ENCODE measurements at regions not wholly inside any gene's neighbourhood (a gene's known extent, or its start where the extent isn't known, plus 50 kb on each side); places are given as distances from the start of the nearest gene placed in this dataset.
"Not testable (repeated sequence)": the region's sequence is repeated elsewhere in the genome, so short reads cannot be mapped to it uniquely, and the experiment has no call there.

- H3K4me1 ChIP-seq, result no peaks in the 10 kb centered on the region
- 39 to 60% methylated on average over 1 of the region's 1 CpG for WGBS, 2 donors
- H3K4me3 ChIP-seq (replicated peaks in 1 of 3), result no peak overlapping the region
- intact Hi-C loops (cut with DNase I), result no loop called here
- no peaks in the 10 kb centered on the region for H3K27me3 ChIP-seq
- no peak for DNase-seq
- no peaks in the 10 kb centered on the region for H3K36me3 ChIP-seq
- no peak overlapping the region for H3K27ac ChIP-seq
- TF ChIP-seq CTCF (IDR thresholded peaks at IDR 0.05), result no peak
- TF ChIP-seq POLR2A (IDR thresholded peaks at IDR 0.05), result no peak
- H3K9me3 ChIP-seq, result no peaks in the 10 kb centered on the region
Observed at GRCh38 chr4:75422998-75423397, 91.2 kb downstream of the RCHY1 start.

- no peaks in the 10 kb centered on the region for H3K36me3 ChIP-seq
- no peaks in the 10 kb centered on the region for H3K9me3 ChIP-seq
- no peak overlapping the region for H3K27ac ChIP-seq
- H3K27me3 ChIP-seq, result no peaks in the 10 kb centered on the region
- no peaks in the 10 kb centered on the region for H3K4me1 ChIP-seq
- TF ChIP-seq CTCF (IDR thresholded peaks at IDR 0.05), result no peak
- no peak for TF ChIP-seq POLR2A (IDR thresholded peaks at IDR 0.05)
- no peak overlapping the region for H3K4me3 ChIP-seq (replicated peaks in 1 of 3)
- intact Hi-C loops (cut with DNase I), result no loop called here
- no peak for DNase-seq
- 54 to 62% methylated on average over 2 of the region's 2 CpGs for WGBS, 2 donors
Observed at GRCh38 chr4:75412746-75413145, 101.5 kb downstream of the RCHY1 start.

- WGBS, 2 donors, result 85% methylated on average over 4 of the region's 4 CpGs
Observed at GRCh38 chr4:75398501-75398900, 115.7 kb downstream of the RCHY1 start.

GRCh38 chr4:75391489-75392166, 122.6 kb downstream of the RCHY1 start:
- Histone ChIP-seq H3K9me3 (no peaks in the 10 kb centered on the region), H3K27ac (peak overlapping the region in 1 of 3 donors; percentile 6), H3K27me3 (no peaks in the 10 kb centered on the region), H3K4me1 (peaks cover 0 to 7% of the 10 kb centered on the region in 2 donors), H3K4me3 (replicated peaks in 1 of 3) (no peak overlapping the region), H3K36me3 (no peaks in the 10 kb centered on the region)
- WGBS, 2 donors, result 71 to 82% methylated on average over 1 of the region's 1 CpG
- intact Hi-C loops (cut with DNase I), result no loop called here
- no peak for DNase-seq
- TF ChIP-seq POLR2A (IDR thresholded peaks at IDR 0.05) (no peak), CTCF (IDR thresholded peaks at IDR 0.05) (no peak)

More at GRCh38 chr4:75398501-75398900, 115.7 kb downstream of the RCHY1 start:
- intact Hi-C loops (cut with DNase I), result no loop called here
- no peak for TF ChIP-seq CTCF (IDR thresholded peaks at IDR 0.05)
- TF ChIP-seq POLR2A (IDR thresholded peaks at IDR 0.05), result no peak
- no peaks in the 10 kb centered on the region for H3K36me3 ChIP-seq
- no peak overlapping the region for H3K4me3 ChIP-seq (replicated peaks in 1 of 3)
- H3K27ac ChIP-seq, result no peak overlapping the region
- no peaks in the 10 kb centered on the region for H3K9me3 ChIP-seq
- H3K27me3 ChIP-seq, result no peaks in the 10 kb centered on the region
- no peak for DNase-seq
- H3K4me1 ChIP-seq, result no peaks in the 10 kb centered on the region

- intact Hi-C loops (cut with DNase I); H3K27me3 ChIP-seq; H3K27ac ChIP-seq; DNase-seq; H3K9me3 ChIP-seq; H3K4me3 ChIP-seq (replicated peaks in 1 of 3); H3K4me1 ChIP-seq; H3K36me3 ChIP-seq: not testable (repeated sequence)
- WGBS, 2 donors, result 78 to 88% methylated on average over 12 of the region's 12 CpGs
Observed at GRCh38 chr4:75386426-75386825, 127.8 kb downstream of the RCHY1 start.
